ENCODE measurements at regions not wholly inside any gene's neighbourhood (a gene's known extent, or its start where the extent isn't known, plus 50 kb on each side); places are given as distances from the start of the nearest gene placed in this dataset.

GRCh38 chr5:27734838-27735237 is 696.5 kb upstream of the CDH9 start:
- TF ChIP-seq TEAD4 (IDR thresholded peaks at IDR 0.05) = no peak
- no peak for TF ChIP-seq MAX (IDR thresholded peaks at IDR 0.05)
- no peak for TF ChIP-seq CEBPB (IDR thresholded peaks at IDR 0.05)
- TF ChIP-seq YY1 (IDR thresholded peaks at IDR 0.05; ENCODE audit: low read depth) = no peak
- TF ChIP-seq RAD21 (IDR thresholded peaks at IDR 0.05; ENCODE audit: low read depth) = no peak
- TF ChIP-seq TCF12 (IDR thresholded peaks at IDR 0.05; ENCODE audit: low read depth) = no peak
- no peak for TF ChIP-seq EP300 (IDR thresholded peaks at IDR 0.05; ENCODE audit: borderline replicate concordance)
- TF ChIP-seq REST (IDR thresholded peaks at IDR 0.05; ENCODE audit: low read depth) = no peak
- TF ChIP-seq USF1 (IDR thresholded peaks at IDR 0.05) = no peak

All from Ishikawa (cell line).